Endodermal cell (in vitro differentiated cells): ENCODE measurements at regions not wholly inside any gene's neighbourhood (a gene's known extent, or its start where the extent isn't known, plus 50 kb on each side); places are given as distances from the start of the nearest gene placed in this dataset.

ENCODE experiments used
- DNase-seq: peaks from one replicate; pipeline ENCODE4 v3.0.0-alpha.2; 2017
- H3K27ac ChIP-seq: 2 replicates; pipeline ENCODE4 v1.5.1; 2013; ENCODE audit warnings: mild to moderate bottlenecking, low read depth, low read length, moderate library complexity
- H3K27me3 ChIP-seq: 2 replicates; pipeline ENCODE4 v1.6.1; 2013; ENCODE audit warnings: mild to moderate bottlenecking, low read length, moderate library complexity; ENCODE audit not compliant: insufficient read depth, control insufficient read depth, poor library complexity, severe bottlenecking
- H3K36me3 ChIP-seq: 2 replicates; pipeline ENCODE4 v1.7.0; 2013; ENCODE audit warnings: mild to moderate bottlenecking, low read length, moderate library complexity; ENCODE audit not compliant: control insufficient read depth, insufficient read depth
- H3K4me1 ChIP-seq: one replicate; pipeline ENCODE4 v1.7.0; 2013; ENCODE audit warnings: low read length; ENCODE audit not compliant: control insufficient read depth, insufficient read depth
- H3K4me3 ChIP-seq: 2 replicates; pipeline ENCODE4 v1.5.1; 2013; ENCODE audit warnings: mild to moderate bottlenecking, low read length, moderate library complexity
- H3K9ac ChIP-seq: 2 replicates; pipeline ENCODE4 v1.6.1; 2013; ENCODE audit warnings: mild to moderate bottlenecking, low read length, moderate library complexity; ENCODE audit not compliant: poor library complexity, severe bottlenecking; ENCODE audit errors: extremely low read depth
- H3K9me3 ChIP-seq: 2 replicates; pipeline ENCODE4 v1.6.1; 2013; ENCODE audit warnings: mild to moderate bottlenecking, low read length, moderate library complexity; ENCODE audit not compliant: control insufficient read depth
- H3K27ac Mint-ChIP-seq: 2 replicates; pipeline ENCODE4 v1.8.0; 2020; ENCODE audit warnings: mixed read lengths
- H3K27me3 Mint-ChIP-seq: 2 replicates; pipeline ENCODE4 v1.8.0; 2021; ENCODE audit warnings: mild to moderate bottlenecking, mixed read lengths; ENCODE audit not compliant: insufficient read depth
- H3K36me3 Mint-ChIP-seq: 2 replicates; pipeline ENCODE4 v1.8.0; 2020; ENCODE audit warnings: low read depth, mixed read lengths
- H3K4me1 Mint-ChIP-seq: 2 replicates; pipeline ENCODE4 v1.8.0; 2020; ENCODE audit warnings: mixed read lengths
- H3K4me3 Mint-ChIP-seq: 2 replicates; pipeline ENCODE4 v1.8.0; 2020; ENCODE audit warnings: mild to moderate bottlenecking, moderate library complexity, mixed read lengths
- H3K9me3 Mint-ChIP-seq: 2 replicates; pipeline ENCODE4 v1.8.0; 2020; ENCODE audit warnings: mild to moderate bottlenecking, mixed read lengths
- WGBS, 2 experiments: methylation state at CpG; one replicate each; pipeline versions ENCODE4 v1.1.5 to v1.1.7; 2013; ENCODE audit warnings: missing lambda C conversion rate in 2 of 2, mixed read lengths in 1 of 2; ENCODE audit not compliant: insufficient coverage in 1 of 2, insufficient read length in 1 of 2; 5-methylcytosine and 5-hydroxymethylcytosine counted together
- TF ChIP-seq, protein P1 (sequence below): fragments of 200-600 bp; sonication (generic); conservative IDR thresholded peaks from 2 replicates; pipeline ENCODE4 v1.5.0; 2021; ENCODE audit warnings: antibody characterized with exemption, mild to moderate bottlenecking

- H3K4me3 ChIP-seq = no peak overlapping the region
Observed at GRCh38 chr10:4555920-4556319, 270.1 kb upstream of the AKR1E2 start.

GRCh38 chr10:4549139-4549653, 276.8 kb upstream of the AKR1E2 start:
- DNase-seq = no peak
- no peaks in the 10 kb centered on the region for H3K4me1 Mint-ChIP-seq
- H3K36me3 ChIP-seq = no peaks in the 10 kb centered on the region
- H3K9ac ChIP-seq = no peak overlapping the region
- H3K4me3 Mint-ChIP-seq = no peak overlapping the region
- H3K9me3 Mint-ChIP-seq = no peaks in the 10 kb centered on the region
- no peaks in the 10 kb centered on the region for H3K36me3 Mint-ChIP-seq
- no peaks in the 10 kb centered on the region for H3K27me3 Mint-ChIP-seq
- no peaks in the 10 kb centered on the region for H3K4me1 ChIP-seq
- 75 to 100% methylated on average over 1 to 2 of the region's 2 CpGs for WGBS, 2 experiments
- no peak overlapping the region for H3K4me3 ChIP-seq
- H3K27me3 ChIP-seq = no peaks in the 10 kb centered on the region
- TF ChIP-seq, protein P1, sequence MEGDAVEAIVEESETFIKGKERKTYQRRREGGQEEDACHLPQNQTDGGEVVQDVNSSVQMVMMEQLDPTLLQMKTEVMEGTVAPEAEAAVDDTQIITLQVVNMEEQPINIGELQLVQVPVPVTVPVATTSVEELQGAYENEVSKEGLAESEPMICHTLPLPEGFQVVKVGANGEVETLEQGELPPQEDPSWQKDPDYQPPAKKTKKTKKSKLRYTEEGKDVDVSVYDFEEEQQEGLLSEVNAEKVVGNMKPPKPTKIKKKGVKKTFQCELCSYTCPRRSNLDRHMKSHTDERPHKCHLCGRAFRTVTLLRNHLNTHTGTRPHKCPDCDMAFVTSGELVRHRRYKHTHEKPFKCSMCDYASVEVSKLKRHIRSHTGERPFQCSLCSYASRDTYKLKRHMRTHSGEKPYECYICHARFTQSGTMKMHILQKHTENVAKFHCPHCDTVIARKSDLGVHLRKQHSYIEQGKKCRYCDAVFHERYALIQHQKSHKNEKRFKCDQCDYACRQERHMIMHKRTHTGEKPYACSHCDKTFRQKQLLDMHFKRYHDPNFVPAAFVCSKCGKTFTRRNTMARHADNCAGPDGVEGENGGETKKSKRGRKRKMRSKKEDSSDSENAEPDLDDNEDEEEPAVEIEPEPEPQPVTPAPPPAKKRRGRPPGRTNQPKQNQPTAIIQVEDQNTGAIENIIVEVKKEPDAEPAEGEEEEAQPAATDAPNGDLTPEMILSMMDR = no peak
- H3K27ac ChIP-seq = no peak overlapping the region
- no peaks in the 10 kb centered on the region for H3K9me3 ChIP-seq
- no peak overlapping the region for H3K27ac Mint-ChIP-seq

More at GRCh38 chr10:4555920-4556319, 270.1 kb upstream of the AKR1E2 start:
- TF ChIP-seq, protein P1 = no peak
- Mint-ChIP-seq H3K36me3 (no peaks in the 10 kb centered on the region), H3K4me3 (no peak overlapping the region), H3K27ac (no peak overlapping the region), H3K4me1 (no peaks in the 10 kb centered on the region), H3K9me3 (no peaks in the 10 kb centered on the region), H3K27me3 (no peaks in the 10 kb centered on the region)
- H3K27ac ChIP-seq = no peak overlapping the region
- no peaks in the 10 kb centered on the region for H3K4me1 ChIP-seq
- no peaks in the 10 kb centered on the region for H3K27me3 ChIP-seq
- H3K36me3 ChIP-seq = no peaks in the 10 kb centered on the region
- no peaks in the 10 kb centered on the region for H3K9me3 ChIP-seq
- WGBS, 2 experiments = 52 to 85% methylated on average over 2 to 3 of the region's 3 CpGs
- H3K9ac ChIP-seq = no peak overlapping the region
- DNase-seq = no peak

DNA sequence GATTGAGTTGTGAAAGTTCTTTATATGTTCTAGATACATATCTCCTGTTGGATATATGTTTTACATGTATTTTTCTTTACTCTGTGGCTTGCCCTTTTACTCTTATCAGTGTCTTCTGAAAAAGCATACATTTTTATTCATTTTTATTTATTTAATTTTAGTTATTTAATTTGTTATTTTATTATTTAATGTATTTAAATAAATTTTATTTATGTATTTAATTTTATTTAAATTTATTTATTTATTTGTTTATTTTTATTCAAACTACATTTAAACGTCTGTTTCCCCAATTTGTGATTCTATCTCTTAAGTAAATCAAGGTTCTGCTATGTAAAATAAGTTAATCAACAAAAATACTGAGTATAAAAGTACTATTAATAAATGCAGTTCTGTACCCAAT, 279.1 kb upstream of the AKR1E2 start:
- no CpG with 5 or more reads among the region's 1 CpG for WGBS, 2 experiments
- no peaks in the 10 kb centered on the region for H3K9me3 Mint-ChIP-seq

More for the DNA sequence above, 279.1 kb upstream of the AKR1E2 start:
- no peaks in the 10 kb centered on the region for H3K27me3 Mint-ChIP-seq
- no peak for DNase-seq
- H3K4me3 ChIP-seq = no peak overlapping the region
- H3K9ac ChIP-seq = no peak overlapping the region
- no peaks in the 10 kb centered on the region for H3K36me3 Mint-ChIP-seq
- H3K4me1 Mint-ChIP-seq = no peaks in the 10 kb centered on the region
- TF ChIP-seq, protein P1 = no peak
- no peaks in the 10 kb centered on the region for H3K4me1 ChIP-seq
- H3K4me3 Mint-ChIP-seq = no peak overlapping the region
- no peak overlapping the region for H3K27ac Mint-ChIP-seq
- H3K9me3 ChIP-seq = no peaks in the 10 kb centered on the region
- H3K27ac ChIP-seq = no peak overlapping the region
- H3K27me3 ChIP-seq = no peaks in the 10 kb centered on the region
- H3K36me3 ChIP-seq = no peaks in the 10 kb centered on the region
